ENCODE measurements at regions not wholly inside any gene's neighbourhood (a gene's known extent, or its start where the extent isn't known, plus 50 kb on each side); places are given as distances from the start of the nearest gene placed in this dataset.

DNA sequence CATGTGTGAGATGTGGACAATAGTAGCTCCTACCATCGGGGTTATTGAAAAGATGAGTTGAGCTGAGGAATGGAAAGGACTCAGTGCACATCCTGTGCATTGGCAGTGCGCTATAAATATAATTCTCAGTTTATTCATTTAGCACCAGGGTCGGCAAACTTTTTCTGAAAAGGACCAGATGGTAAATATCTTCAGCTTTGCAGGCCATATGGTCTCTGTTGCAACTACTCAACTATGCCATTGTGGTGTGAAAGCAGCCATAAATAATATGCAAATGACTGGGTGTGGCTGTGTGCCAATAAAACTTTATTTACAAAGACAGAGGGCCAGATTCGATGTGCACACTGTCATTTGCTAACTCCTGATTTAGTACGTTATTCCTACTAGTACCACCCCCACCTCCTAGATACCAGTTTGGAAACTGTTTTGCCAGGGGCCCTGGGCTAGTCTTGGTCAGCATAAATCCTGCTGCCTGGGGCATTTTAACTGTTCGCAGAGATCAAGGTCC, 422.9 kb upstream of the MKI67 start:
- TF ChIP-seq CTCF (IDR thresholded peaks at IDR 0.05; ENCODE audit: low read depth, low read length, missing input control) = no peak
- TF ChIP-seq RAD21 (IDR thresholded peaks at IDR 0.05) = no peak
- TF ChIP-seq ZBTB33 (IDR thresholded peaks at IDR 0.05) = no peak
- TF ChIP-seq GABPA (IDR thresholded peaks at IDR 0.05 in 1 of 2, conservative IDR thresholded peaks at IDR 0.05 in 1 of 2) = no peak
- TF ChIP-seq, protein P1, sequence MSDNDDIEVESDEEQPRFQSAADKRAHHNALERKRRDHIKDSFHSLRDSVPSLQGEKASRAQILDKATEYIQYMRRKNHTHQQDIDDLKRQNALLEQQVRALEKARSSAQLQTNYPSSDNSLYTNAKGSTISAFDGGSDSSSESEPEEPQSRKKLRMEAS (IDR thresholded peaks at IDR 0.05) = no peak
- TF ChIP-seq, protein P2, sequence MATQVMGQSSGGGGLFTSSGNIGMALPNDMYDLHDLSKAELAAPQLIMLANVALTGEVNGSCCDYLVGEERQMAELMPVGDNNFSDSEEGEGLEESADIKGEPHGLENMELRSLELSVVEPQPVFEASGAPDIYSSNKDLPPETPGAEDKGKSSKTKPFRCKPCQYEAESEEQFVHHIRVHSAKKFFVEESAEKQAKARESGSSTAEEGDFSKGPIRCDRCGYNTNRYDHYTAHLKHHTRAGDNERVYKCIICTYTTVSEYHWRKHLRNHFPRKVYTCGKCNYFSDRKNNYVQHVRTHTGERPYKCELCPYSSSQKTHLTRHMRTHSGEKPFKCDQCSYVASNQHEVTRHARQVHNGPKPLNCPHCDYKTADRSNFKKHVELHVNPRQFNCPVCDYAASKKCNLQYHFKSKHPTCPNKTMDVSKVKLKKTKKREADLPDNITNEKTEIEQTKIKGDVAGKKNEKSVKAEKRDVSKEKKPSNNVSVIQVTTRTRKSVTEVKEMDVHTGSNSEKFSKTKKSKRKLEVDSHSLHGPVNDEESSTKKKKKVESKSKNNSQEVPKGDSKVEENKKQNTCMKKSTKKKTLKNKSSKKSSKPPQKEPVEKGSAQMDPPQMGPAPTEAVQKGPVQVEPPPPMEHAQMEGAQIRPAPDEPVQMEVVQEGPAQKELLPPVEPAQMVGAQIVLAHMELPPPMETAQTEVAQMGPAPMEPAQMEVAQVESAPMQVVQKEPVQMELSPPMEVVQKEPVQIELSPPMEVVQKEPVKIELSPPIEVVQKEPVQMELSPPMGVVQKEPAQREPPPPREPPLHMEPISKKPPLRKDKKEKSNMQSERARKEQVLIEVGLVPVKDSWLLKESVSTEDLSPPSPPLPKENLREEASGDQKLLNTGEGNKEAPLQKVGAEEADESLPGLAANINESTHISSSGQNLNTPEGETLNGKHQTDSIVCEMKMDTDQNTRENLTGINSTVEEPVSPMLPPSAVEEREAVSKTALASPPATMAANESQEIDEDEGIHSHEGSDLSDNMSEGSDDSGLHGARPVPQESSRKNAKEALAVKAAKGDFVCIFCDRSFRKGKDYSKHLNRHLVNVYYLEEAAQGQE (IDR thresholded peaks at IDR 0.05) = no peak

Data from liver (tissue), 3 donors.